Fibroblast of the aortic adventitia (primary cell): ENCODE measurements at regions not wholly inside any gene's neighbourhood (a gene's known extent, or its start where the extent isn't known, plus 50 kb on each side); places are given as distances from the start of the nearest gene placed in this dataset.

Experiments
- DNase-seq: peaks from one replicate; pipeline ENCODE4 v3.0.0-alpha.2; 2010; ENCODE audit warnings: low read depth
- H3K4me3 ChIP-seq: 2 replicates; pipeline ENCODE4 v1.5.1; 2011; ENCODE audit warnings: low read depth, mild to moderate bottlenecking, control low read depth, low read length, moderate library complexity
- TF ChIP-seq, protein P1 (sequence below): IDR thresholded peaks from 2 replicates; pipeline ENCODE4 v1.5.1; 2011; ENCODE audit warnings: mild to moderate bottlenecking, low read length, control low read depth, inconsistent platforms; ENCODE audit not compliant: insufficient read depth

GRCh38 chr13:72545030-72545719 is 182.3 kb downstream of the MZT1 start:
- DNase-seq, result no peak
- TF ChIP-seq, protein P1, sequence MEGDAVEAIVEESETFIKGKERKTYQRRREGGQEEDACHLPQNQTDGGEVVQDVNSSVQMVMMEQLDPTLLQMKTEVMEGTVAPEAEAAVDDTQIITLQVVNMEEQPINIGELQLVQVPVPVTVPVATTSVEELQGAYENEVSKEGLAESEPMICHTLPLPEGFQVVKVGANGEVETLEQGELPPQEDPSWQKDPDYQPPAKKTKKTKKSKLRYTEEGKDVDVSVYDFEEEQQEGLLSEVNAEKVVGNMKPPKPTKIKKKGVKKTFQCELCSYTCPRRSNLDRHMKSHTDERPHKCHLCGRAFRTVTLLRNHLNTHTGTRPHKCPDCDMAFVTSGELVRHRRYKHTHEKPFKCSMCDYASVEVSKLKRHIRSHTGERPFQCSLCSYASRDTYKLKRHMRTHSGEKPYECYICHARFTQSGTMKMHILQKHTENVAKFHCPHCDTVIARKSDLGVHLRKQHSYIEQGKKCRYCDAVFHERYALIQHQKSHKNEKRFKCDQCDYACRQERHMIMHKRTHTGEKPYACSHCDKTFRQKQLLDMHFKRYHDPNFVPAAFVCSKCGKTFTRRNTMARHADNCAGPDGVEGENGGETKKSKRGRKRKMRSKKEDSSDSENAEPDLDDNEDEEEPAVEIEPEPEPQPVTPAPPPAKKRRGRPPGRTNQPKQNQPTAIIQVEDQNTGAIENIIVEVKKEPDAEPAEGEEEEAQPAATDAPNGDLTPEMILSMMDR, result no peak
- H3K4me3 ChIP-seq, result no peak overlapping the region

GRCh38 chr13:72544042-72544441 is 183.4 kb downstream of the MZT1 start:
- no peak for DNase-seq
- H3K4me3 ChIP-seq, result no peak overlapping the region
- TF ChIP-seq, protein P1, result no peak

DNA sequence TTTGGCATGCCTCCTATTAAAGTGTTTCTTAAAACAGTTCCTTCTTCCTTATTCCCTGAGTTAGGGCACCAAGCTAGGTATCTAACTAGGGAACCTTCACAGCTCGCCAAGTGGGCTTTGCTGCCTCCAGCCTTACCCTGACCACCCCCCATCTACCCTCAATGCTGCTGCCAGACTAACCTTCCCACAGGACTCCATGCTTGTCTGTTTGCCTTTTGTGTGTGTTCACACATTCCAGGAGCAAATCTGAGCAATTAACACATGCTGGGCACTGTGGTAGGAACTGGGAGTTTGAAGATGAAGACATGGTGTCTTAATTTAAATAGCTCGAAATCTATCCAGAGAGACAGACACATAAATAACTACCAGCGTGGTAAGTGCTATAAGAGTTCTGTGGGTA is 185.2 kb downstream of the MZT1 start:
- TF ChIP-seq, protein P1, result no peak
- DNase-seq, result no peak
- no peak overlapping the region for H3K4me3 ChIP-seq

DNA sequence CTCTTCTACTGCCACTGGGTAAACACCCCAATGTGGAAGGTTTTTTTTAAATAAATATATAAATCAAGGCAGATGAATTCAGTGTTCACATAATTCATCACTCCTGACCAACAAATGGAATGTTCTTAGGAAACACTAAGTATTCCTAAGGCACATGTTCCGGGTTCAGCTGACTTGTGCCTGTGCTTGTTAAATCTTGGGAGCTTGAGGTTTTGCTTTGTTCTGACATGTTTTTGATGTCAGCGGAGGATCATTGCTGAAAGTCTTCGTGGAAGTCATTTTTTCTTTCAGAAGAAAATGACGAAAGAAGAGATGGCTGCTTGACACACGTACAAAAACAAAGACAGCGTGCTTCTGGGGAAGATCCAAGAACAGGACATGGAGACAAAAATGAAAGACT is 185.8 kb downstream of the MZT1 start:
- DNase-seq, result no peak
- no peak overlapping the region for H3K4me3 ChIP-seq
- TF ChIP-seq, protein P1, result no peak

- TF ChIP-seq, protein P1, result no peak
- H3K4me3 ChIP-seq, result no peak overlapping the region
- no peak for DNase-seq
Measured at GRCh38 chr13:72540881-72541280, 186.5 kb downstream of the MZT1 start.

GRCh38 chr13:72539925-72540324 is 187.5 kb downstream of the MZT1 start:
- DNase-seq, result no peak
- TF ChIP-seq, protein P1, result no peak
- no peak overlapping the region for H3K4me3 ChIP-seq

DNA sequence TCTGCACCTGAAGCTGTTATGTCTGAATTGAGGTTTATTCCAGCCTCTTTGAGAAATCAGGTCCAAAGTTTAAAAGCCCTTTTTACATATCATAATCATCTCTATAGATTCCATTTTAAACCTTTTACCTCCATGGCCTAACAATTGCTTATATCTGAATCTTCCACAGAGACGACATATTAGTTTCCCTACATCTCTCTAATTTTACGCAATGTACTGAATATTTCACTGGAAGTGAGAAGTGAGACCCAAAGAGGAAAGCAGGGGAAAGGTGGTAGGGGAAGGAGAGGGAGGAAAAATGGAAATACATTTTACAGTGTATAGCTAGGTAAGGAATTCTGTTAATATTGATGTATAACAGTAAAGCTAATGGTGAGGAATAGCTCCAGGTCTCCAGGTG is 189.6 kb downstream of the MZT1 start:
- TF ChIP-seq, protein P1, result no peak
- DNase-seq, result no peak
- no peak overlapping the region for H3K4me3 ChIP-seq
